Stomach (tissue), 8 donors: ENCODE measurements at regions not wholly inside any gene's neighbourhood (a gene's known extent, or its start where the extent isn't known, plus 50 kb on each side); places are given as distances from the start of the nearest gene placed in this dataset.

Experiments
- DNase-seq, 2 donors: peaks; one replicate each; pipeline versions ENCODE4 v3.0.0 to v3.0.0-alpha.2; 2013 to 2019
- H3K27ac ChIP-seq, 5 donors: fragments of 200-600 bp in 4 of 5; sonication (generic) in 4 of 5; one replicate each; pipeline ENCODE4 v1.5.1; 2013 to 2019; ENCODE audit warnings: mild to moderate bottlenecking in 1 of 5, moderate library complexity in 1 of 5
- H3K27me3 ChIP-seq, 3 donors: fragments of 200-600 bp; sonication (generic); one replicate each; pipeline ENCODE4 v1.5.1; 2017 to 2019; ENCODE audit warnings: mixed run types in 1 of 3
- H3K36me3 ChIP-seq, 4 donors: fragments of 200-600 bp; sonication (generic); 1 replicate in 3 of 4; 2 replicates in 1 of 4; pipeline ENCODE4 v1.5.1; 2016 to 2019
- H3K4me1 ChIP-seq, 4 donors: fragments of 200-600 bp; sonication (generic); one replicate each; pipeline ENCODE4 v1.5.1; 2016 to 2019
- H3K4me3 ChIP-seq, 4 donors: fragments of 200-600 bp; sonication (generic) in 3 of 4; one replicate each; pipeline ENCODE4 v1.5.1; 2016 to 2019; ENCODE audit warnings: mild to moderate bottlenecking in 1 of 4
- H3K9me3 ChIP-seq, 4 donors: fragments of 200-600 bp; sonication (generic); one replicate each; pipeline ENCODE4 v1.5.1; 2016 to 2019
- EP300 ChIP-seq: sonication (generic); formaldehyde crosslinking; IDR thresholded peaks from one replicate; pipeline ENCODE4 v1.6.1; 2017; ENCODE audit warnings: antibody characterized with exemption
- POLR2A ChIP-seq, 4 donors: fragments of 450-650 bp; IDR thresholded peaks; one replicate each; pipeline ENCODE4 v1.6.1; 2016; ENCODE audit warnings: antibody characterized with exemption in 4 of 4, control low read depth in 2 of 4, mild to moderate bottlenecking in 1 of 4, moderate library complexity in 1 of 4
- POLR2AphosphoS5 ChIP-seq, 3 donors: sonication (generic); formaldehyde crosslinking; IDR thresholded peaks; one replicate each; pipeline ENCODE4 v1.6.1; 2016; ENCODE audit warnings: antibody characterized with exemption in 3 of 3
- WGBS, 5 donors: extraction: QIAGEN DNeasy Blood & Tissue Kit in 3 of 5; methylation state at CpG; one replicate each; pipeline versions ENCODE4 v1.1.5 to v1.1.7; 2013 to 2018; 5-methylcytosine and 5-hydroxymethylcytosine counted together
- intact Hi-C: fragments of 100-400 bp; cut with DNase I; formaldehyde crosslinking; loops from one replicate; pipeline ENCODE4 v1.15.1; 2023; ENCODE audit warnings: low total_unique reads
- TF ChIP-seq, protein P1 (sequence below), 7 experiments: fragments of 450-650 bp in 4 of 7; fragments of 200-600 bp in 3 of 7; sonication (generic) in 3 of 7; IDR thresholded peaks; one replicate each; pipeline ENCODE4 v1.5.1; 2016 to 2019; ENCODE audit warnings: antibody characterized with exemption in 7 of 7, control low read depth in 2 of 7, mild to moderate bottlenecking in 1 of 7
- donor health status: healthy with polysubstance abuse.
- donor health status: Bipolar disorder and iron deficiency.
- donor health status: healthy.

DNA sequence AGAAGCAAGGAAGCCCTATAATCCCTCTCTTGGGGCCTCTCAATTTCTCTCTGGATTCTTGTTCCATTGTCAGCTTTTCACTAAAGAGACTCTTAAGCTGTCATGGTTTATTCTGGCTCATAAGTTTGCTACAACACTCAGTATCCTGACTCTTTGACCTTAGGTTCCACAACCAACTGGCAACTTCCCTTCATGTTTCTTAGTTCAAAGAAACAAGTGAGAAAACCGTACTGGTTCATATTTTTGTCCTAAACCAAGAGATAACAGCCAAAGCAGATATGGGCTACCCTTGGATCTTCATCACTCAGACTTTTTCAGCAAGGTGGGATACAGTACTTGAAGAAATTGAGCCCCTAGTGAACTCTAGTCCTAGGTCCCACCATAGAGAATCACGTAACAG is 109.9 kb upstream of the CRIM1 start:
- intact Hi-C loops: no loop called here
- no peak for DNase-seq
- Histone ChIP-seq H3K27me3 (no peaks in the 10 kb centered on the region), H3K36me3 (no peaks in the 10 kb centered on the region), H3K4me1 (no peaks in the 10 kb centered on the region), H3K9me3 (no peaks in the 10 kb centered on the region), H3K27ac (no peak overlapping the region), H3K4me3 (no peak overlapping the region)
- 48 to 71% (median 62%) methylated on average over 2 of the region's 2 CpGs for WGBS, 5 donors
- no peak for TF ChIP-seq EP300

DNA sequence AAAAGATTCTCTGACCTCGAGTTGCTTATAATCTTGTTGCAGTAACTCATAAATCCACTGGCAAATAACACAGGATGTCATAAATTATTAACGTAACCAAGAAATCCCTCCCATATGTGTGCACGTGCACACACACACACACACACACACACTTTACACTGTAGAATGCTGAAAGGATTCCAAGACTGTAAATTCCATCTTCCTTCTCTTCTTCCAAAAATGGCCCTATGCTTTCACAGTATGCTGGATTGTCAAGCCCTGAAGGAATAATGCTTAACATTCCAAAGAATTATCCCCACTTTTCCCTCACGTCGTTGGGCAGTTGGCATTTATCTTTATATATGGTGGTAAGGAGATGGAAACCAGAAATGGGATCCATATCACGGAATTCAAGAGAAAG is 117.5 kb upstream of the CRIM1 start:
- Histone ChIP-seq H3K9me3 (no peaks in the 10 kb centered on the region), H3K4me1 (no peaks in the 10 kb centered on the region), H3K4me3 (no peak overlapping the region), H3K27ac (no peak overlapping the region), H3K27me3 (no peaks in the 10 kb centered on the region), H3K36me3 (no peaks in the 10 kb centered on the region)
- intact Hi-C loops: no loop called here
- DNase-seq: no peak
- 61 to 73% (median 69%) methylated on average over 6 of the region's 6 CpGs for WGBS, 5 donors
- TF ChIP-seq POLR2AphosphoS5 (IDR thresholded peaks at IDR 0.05) (no peak), EP300 (no peak), POLR2A (IDR thresholded peaks at IDR 0.05) (no peak)
- TF ChIP-seq, protein P1, sequence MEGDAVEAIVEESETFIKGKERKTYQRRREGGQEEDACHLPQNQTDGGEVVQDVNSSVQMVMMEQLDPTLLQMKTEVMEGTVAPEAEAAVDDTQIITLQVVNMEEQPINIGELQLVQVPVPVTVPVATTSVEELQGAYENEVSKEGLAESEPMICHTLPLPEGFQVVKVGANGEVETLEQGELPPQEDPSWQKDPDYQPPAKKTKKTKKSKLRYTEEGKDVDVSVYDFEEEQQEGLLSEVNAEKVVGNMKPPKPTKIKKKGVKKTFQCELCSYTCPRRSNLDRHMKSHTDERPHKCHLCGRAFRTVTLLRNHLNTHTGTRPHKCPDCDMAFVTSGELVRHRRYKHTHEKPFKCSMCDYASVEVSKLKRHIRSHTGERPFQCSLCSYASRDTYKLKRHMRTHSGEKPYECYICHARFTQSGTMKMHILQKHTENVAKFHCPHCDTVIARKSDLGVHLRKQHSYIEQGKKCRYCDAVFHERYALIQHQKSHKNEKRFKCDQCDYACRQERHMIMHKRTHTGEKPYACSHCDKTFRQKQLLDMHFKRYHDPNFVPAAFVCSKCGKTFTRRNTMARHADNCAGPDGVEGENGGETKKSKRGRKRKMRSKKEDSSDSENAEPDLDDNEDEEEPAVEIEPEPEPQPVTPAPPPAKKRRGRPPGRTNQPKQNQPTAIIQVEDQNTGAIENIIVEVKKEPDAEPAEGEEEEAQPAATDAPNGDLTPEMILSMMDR (IDR thresholded peaks at IDR 0.05): no peak

DNA sequence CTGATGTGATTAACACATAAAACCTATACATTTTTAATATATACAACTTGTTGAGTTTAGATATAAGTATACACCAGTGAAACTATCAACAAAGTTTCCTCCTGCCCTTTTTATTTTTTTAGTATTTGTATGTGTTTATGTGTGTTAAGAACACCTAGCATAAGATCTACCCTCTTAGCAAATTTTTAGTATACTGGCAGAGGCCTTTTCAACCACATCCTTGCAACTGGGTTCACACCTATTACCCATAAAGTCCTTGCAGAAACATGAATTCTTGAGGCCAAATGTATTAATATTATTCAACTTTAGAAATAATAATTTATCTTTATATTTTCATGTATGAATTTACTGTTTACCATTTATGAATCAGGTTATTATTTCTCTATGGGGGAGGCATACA is 119.7 kb upstream of the CRIM1 start:
- intact Hi-C loops: no loop called here
- H3K27ac ChIP-seq: no peak overlapping the region

DNA sequence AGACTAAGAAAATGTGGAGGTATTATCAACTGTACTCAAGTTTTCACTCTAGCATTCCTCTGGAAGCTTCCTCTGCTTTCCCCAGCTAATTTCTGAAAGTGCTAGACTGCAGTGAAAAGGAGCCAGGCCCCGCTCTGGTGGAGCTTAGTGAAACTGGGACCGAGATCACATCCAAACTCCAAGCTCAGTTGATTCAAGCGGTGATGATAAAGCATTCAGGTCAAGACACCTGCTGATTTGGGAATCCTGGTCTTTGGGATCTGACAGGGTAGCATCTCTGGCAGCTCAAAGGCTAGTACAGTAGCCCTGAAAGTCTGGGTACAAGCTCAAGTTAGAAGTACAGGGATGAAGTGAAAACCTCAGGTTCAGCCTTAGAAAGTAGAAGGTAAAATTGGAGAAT is 120.2 kb upstream of the CRIM1 start:
- Histone ChIP-seq H3K27ac (no peak overlapping the region), H3K4me3 (no peak overlapping the region), H3K36me3 (no peaks in the 10 kb centered on the region), H3K4me1 (no peaks in the 10 kb centered on the region), H3K9me3 (no peaks in the 10 kb centered on the region), H3K27me3 (no peaks in the 10 kb centered on the region)
- 79 to 88% (median 87%) methylated on average over 3 of the region's 3 CpGs for WGBS, 5 donors
- intact Hi-C loops: no loop called here
- no peak for DNase-seq
- no peak for TF ChIP-seq POLR2A (IDR thresholded peaks at IDR 0.05)
- no peak for TF ChIP-seq POLR2AphosphoS5 (IDR thresholded peaks at IDR 0.05)
- TF ChIP-seq, protein P1 (IDR thresholded peaks at IDR 0.05): no peak
- TF ChIP-seq EP300: no peak

More for the DNA sequence above, 119.7 kb upstream of the CRIM1 start:
- TF ChIP-seq EP300 (no peak), POLR2AphosphoS5 (IDR thresholded peaks at IDR 0.05) (no peak), POLR2A (IDR thresholded peaks at IDR 0.05) (no peak)
- TF ChIP-seq, protein P1 (IDR thresholded peaks at IDR 0.05): no peak
- DNase-seq: no peak
- Histone ChIP-seq H3K9me3 (no peaks in the 10 kb centered on the region), H3K27me3 (no peaks in the 10 kb centered on the region), H3K36me3 (no peaks in the 10 kb centered on the region), H3K4me3 (no peak overlapping the region), H3K4me1 (no peaks in the 10 kb centered on the region)

DNA sequence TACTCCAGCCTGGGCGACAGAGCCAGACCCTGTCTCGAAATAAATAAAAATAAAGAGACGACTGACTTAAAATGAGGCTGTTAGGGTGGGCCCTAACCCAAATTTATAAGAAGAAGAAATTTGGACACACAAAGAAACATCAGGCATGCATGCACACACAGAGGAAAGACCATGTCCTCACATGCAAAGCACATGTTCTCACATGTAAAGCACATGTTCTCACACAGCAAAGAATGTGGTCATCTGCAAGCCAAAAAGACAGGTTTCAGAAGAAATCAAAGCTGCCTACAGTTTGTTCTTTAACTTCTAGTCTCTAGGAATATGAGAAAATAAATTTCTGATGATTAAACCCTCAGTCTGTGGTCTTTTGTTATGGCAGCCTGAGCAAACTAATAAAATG is 132.3 kb upstream of the CRIM1 start:
- H3K27me3 ChIP-seq: no peaks in the 10 kb centered on the region
- intact Hi-C loops: no loop called here
- no peak overlapping the region for H3K4me3 ChIP-seq
- no peaks in the 10 kb centered on the region for H3K4me1 ChIP-seq
- H3K27ac ChIP-seq: no peak overlapping the region
- H3K36me3 ChIP-seq: no peaks in the 10 kb centered on the region
- DNase-seq: no peak
- 56 to 63% (median 62%) methylated on average over 3 of the region's 3 CpGs for WGBS, 5 donors
- H3K9me3 ChIP-seq: no peaks in the 10 kb centered on the region
- TF ChIP-seq POLR2AphosphoS5 (IDR thresholded peaks at IDR 0.05) (no peak), POLR2A (IDR thresholded peaks at IDR 0.05) (no peak)
- TF ChIP-seq, protein P1 (IDR thresholded peaks at IDR 0.05): no peak
